K562 (cell line): ENCODE measurements at regions not wholly inside any gene's neighbourhood (a gene's known extent, or its start where the extent isn't known, plus 50 kb on each side); places are given as distances from the start of the nearest gene placed in this dataset.

Source experiments
- ATAC-seq: fragments of 200-7000 bp; cut with Tn5 transposase; 3 replicates; pipeline ENCODE4 v1.9.1; 2020; ENCODE audit warnings: moderate library complexity
- BruUV-seq: library from RNA; stranded (reverse); fragments of 400-500 nt; replicated peaks from 2 replicates; lab custom pipeline; 2021; lab: Mats Ljungman, UMichigan
- CTCF ChIA-PET: fragments of 300-600 bp; formaldehyde crosslinking; extraction: SDS; loops from one replicate; lab custom pipeline; 2021; ENCODE audit warnings: low intra/inter-chr PET ratio; lab: Yijun Ruan, JAX
- POLR2A ChIA-PET: fragments of 300-600, 350-650 bp; sonication (Branson Sonifier 250); formaldehyde crosslinking; extraction: SDS; loops from one replicate; lab custom pipeline; 2021; ENCODE audit warnings: antibody characterized with exemption, inconsistent platforms; lab: Yijun Ruan, JAX
- DNase-seq, 4 experiments: peaks; one replicate each; pipeline versions ENCODE4 v3.0.0 to v3.0.0-alpha.2; 2011 to 2018; ENCODE audit warnings: low spot score in 3 of 4, mixed read lengths in 3 of 4; ENCODE audit errors: extremely low read depth in 1 of 4
- FAIRE-seq: peaks from 2 replicates; lab custom pipeline; 2011; peaks lifted over from hg19 to GRCh38; lab: Jason Lieb, UNC
- H2AFZ ChIP-seq: 2 replicates; pipeline ENCODE4 v1.6.0; 2011; ENCODE audit warnings: low read depth, low read length, control low read depth, inconsistent platforms
- H3K27ac ChIP-seq: fragments of 200-600 bp; 3 replicates; pipeline ENCODE4 v1.8.0; 2011; ENCODE audit warnings: low read depth, mild to moderate bottlenecking, control low read depth, inconsistent platforms, low read length, moderate library complexity, mixed read lengths; ENCODE audit errors: extremely low read depth
- H3K27me3 ChIP-seq, 2 experiments: fragments of 300-600 bp in 1 of 2; 2 replicates in 1 of 2; 3 replicates in 1 of 2; pipeline versions ENCODE4 v1.6.0 to v1.8.0; 2011; ENCODE audit warnings: inconsistent platforms in 2 of 2, low read length in 2 of 2, mild to moderate bottlenecking in 1 of 2, mixed read lengths in 1 of 2, moderate library complexity in 1 of 2; ENCODE audit not compliant: control insufficient read depth in 2 of 2, insufficient read depth in 2 of 2
- H3K36me3 ChIP-seq: fragments of 300-600 bp; 3 replicates; pipeline ENCODE4 v1.8.0; 2011; ENCODE audit warnings: mild to moderate bottlenecking, low read length, inconsistent platforms; ENCODE audit not compliant: control insufficient read depth, insufficient read depth
- H3K4me1 ChIP-seq, 2 experiments: fragments of 200-600 bp in 1 of 2; replicated peaks in 1 of 2; 2 replicates in 1 of 2; 3 replicates in 1 of 2; pipeline versions ENCODE4 v1.5.1 to v1.8.0; 2011; ENCODE audit warnings: inconsistent platforms in 2 of 2, low read length in 2 of 2, mild to moderate bottlenecking in 1 of 2, mixed read lengths in 1 of 2, moderate library complexity in 1 of 2; ENCODE audit not compliant: control insufficient read depth in 2 of 2, insufficient read depth in 2 of 2
- H3K4me2 ChIP-seq: 2 replicates; pipeline ENCODE4 v1.6.1; 2011; ENCODE audit warnings: low read length, control low read depth, inconsistent platforms, mixed read lengths; ENCODE audit not compliant: insufficient read depth
- H3K4me3 ChIP-seq: fragments of 200-600 bp; sonication (generic), shearing (Covaris generic); 2 replicates; pipeline ENCODE4 v1.5.1; 2016; ENCODE audit warnings: control low read depth, inconsistent platforms
- H3K79me2 ChIP-seq: fragments of 200-600 bp; 3 replicates; pipeline ENCODE4 v1.8.0; 2011; ENCODE audit warnings: low read length, inconsistent platforms; ENCODE audit not compliant: control insufficient read depth, insufficient read depth
- H3K9ac ChIP-seq, 2 experiments: 2 replicates each; pipeline versions ENCODE4 v1.6.0 to v1.6.1; 2011; ENCODE audit warnings: low read depth in 2 of 2, low read length in 2 of 2, control low read depth in 1 of 2, inconsistent platforms in 1 of 2, mild to moderate bottlenecking in 1 of 2, mixed read lengths in 1 of 2; ENCODE audit not compliant: insufficient read depth in 1 of 2
- H3K9me1 ChIP-seq: one replicate; pipeline ENCODE4 v1.6.0; 2011; ENCODE audit warnings: inconsistent platforms, mild to moderate bottlenecking, low read length, moderate library complexity; ENCODE audit not compliant: control insufficient read depth, insufficient read depth
- H3K9me3 ChIP-seq: replicated peaks from 2 replicates; pipeline ENCODE4 v1.5.1; 2011; ENCODE audit warnings: low read depth, low read length, inconsistent platforms; ENCODE audit not compliant: control insufficient read depth, insufficient read depth
- H4K20me1 ChIP-seq: replicated peaks from 2 replicates; pipeline ENCODE4 v1.6.1; 2011; ENCODE audit warnings: low read length, inconsistent platforms, mixed read lengths; ENCODE audit not compliant: control insufficient read depth, insufficient read depth
- CBFA2T2 ChIP-seq: fragments of 450-650 bp; conservative IDR thresholded peaks from 2 replicates; pipeline ENCODE4 v1.6.1; 2017; ENCODE audit warnings: mild to moderate bottlenecking
- FUS ChIP-seq: fragments of 200-400 bp; formaldehyde crosslinking; optimal IDR thresholded peaks from 2 replicates; pipeline ENCODE3; 2017; ENCODE audit warnings: low read depth, low read length
- HOXB6 ChIP-seq: fragments of 250-450 bp; sonication (Bioruptor Pico); IDR thresholded peaks from 2 replicates; pipeline ENCODE4 v1.5.1; 2022; ENCODE audit warnings: mild to moderate bottlenecking, borderline replicate concordance
- KLF10 ChIP-seq: fragments of 250-450 bp; sonication (Bioruptor Pico); IDR thresholded peaks from 2 replicates; pipeline ENCODE4 v1.6.1; 2021; ENCODE audit warnings: matching md5 sums
- MYNN ChIP-seq, 2 experiments: sonication (generic); formaldehyde crosslinking in 1 of 2; IDR thresholded peaks; 2 replicates each; pipeline versions ENCODE4 v1.5.0 to v1.6.1; 2016 to 2020; ENCODE audit warnings: antibody characterized with exemption in 1 of 2, missing genetic modification reagents in 1 of 2
- SP1 ChIP-seq: sonication (generic); formaldehyde crosslinking; IDR thresholded peaks from 2 replicates; pipeline ENCODE4 v1.8.1; 2022; ENCODE audit warnings: mild to moderate bottlenecking, missing genetic modification reagents
- TCF7L2 ChIP-seq: fragments of 150-350 bp; IDR thresholded peaks from 2 replicates; pipeline ENCODE4 v1.6.1; 2016; ENCODE audit warnings: low read depth, mild to moderate bottlenecking, low read length, moderate library complexity
- XRCC3 ChIP-seq: fragments of 450-650 bp; IDR thresholded peaks from 2 replicates; pipeline ENCODE4 v1.6.1; 2017; ENCODE audit warnings: mild to moderate bottlenecking, moderate library complexity
- ZKSCAN8 ChIP-seq: fragments of 200-800 bp; sonication (Bioruptor generic); IDR thresholded peaks from 2 replicates; pipeline ENCODE4 v1.6.1; 2016; ENCODE audit warnings: missing genetic modification characterization, missing compliant biosample characterization
- WGBS: fragments of 100-300 bp; shearing (Covaris generic); methylation state at CpG from one replicate; pipeline ENCODE4 v1.1.6; 2016; ENCODE audit warnings: low coverage, mixed read lengths; ENCODE audit not compliant: insufficient coverage; ENCODE audit errors: missing lambda C conversion rate; 5-methylcytosine and 5-hydroxymethylcytosine counted together
- in situ Hi-C: fragments of 300-500 bp; cut with MboI; formaldehyde crosslinking; loops from 4 replicates; pipeline ENCODE4 v1.15.0; 2018; ENCODE audit warnings: inconsistent platforms, mixed read lengths
- intact Hi-C: fragments of 100-400 bp; cut with micrococcal nuclease; formaldehyde crosslinking; loops from 2 replicates; pipeline ENCODE4 v1.14.2; 2022
- TF ChIP-seq, protein P1 (sequence below): fragments of 450-650 bp; IDR thresholded peaks from 2 replicates; pipeline ENCODE4 v1.7.1; 2018; ENCODE audit warnings: mild to moderate bottlenecking, low read depth; ENCODE audit not compliant: partially characterized antibody

DNA sequence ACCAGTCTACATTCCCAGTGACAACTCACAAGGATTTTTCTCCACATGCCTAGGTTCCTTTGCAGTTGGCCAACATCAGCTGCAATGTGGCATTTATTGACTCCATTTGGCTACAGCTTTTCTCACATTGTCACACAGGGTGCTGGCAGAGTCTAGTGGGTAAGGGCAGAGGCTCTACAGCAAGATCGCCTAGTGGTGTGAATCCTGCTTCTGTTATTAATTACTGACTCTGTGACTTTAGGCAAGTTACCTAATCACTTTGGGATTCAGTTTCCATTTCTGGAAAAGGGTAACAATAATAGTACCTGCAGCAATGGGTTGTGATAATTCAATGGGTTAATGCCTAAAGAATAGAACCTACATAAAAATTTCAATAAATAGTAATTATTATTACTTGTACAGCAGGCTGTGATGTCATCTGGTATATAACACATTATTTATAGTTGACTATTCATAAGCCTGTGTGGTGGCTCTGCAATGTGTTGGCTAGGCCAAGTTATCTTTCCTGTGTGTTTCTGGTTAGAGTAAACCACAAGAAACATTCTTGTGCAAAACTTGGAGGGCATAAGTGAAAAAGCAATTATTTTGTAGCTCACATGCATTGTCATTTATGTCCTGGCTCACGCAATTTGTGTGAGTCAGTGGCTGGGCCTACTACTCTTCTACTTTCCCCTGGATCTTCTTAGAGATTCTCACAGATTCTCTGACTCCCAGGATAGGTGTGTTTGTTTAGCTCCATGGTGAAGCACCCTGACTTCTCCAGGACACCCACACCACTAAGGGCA, 59.5 kb downstream of the PTGS2 start:
- no peak for FAIRE-seq
- in situ Hi-C loops (no loop called here), intact Hi-C loops (no loop called here)
- no peak overlapping the region for H3K4me2 ChIP-seq
- H4K20me1 ChIP-seq: no peaks in the 10 kb centered on the region
- ATAC-seq: no peak
- ChIA-PET CTCF (no interaction called here), POLR2A (no interaction called here)
- no TSS peak for BruUV-seq
- no peak for TF ChIP-seq XRCC3
- TF ChIP-seq SP1: no peak
- TF ChIP-seq TCF7L2: no peak
- no peak for TF ChIP-seq FUS
- no peak for TF ChIP-seq HOXB6 (CRISPR knock-in tag)
- no peak for TF ChIP-seq CBFA2T2
- no peak for TF ChIP-seq MYNN (IDR thresholded peaks at IDR 0.05)
- TF ChIP-seq MYNN (CRISPR knock-in tag; IDR thresholded peaks at IDR 0.05): no peak
- no peak for TF ChIP-seq KLF10
- no peak for TF ChIP-seq ZKSCAN8 (CRISPR knock-in tag)
- TF ChIP-seq, protein P1, sequence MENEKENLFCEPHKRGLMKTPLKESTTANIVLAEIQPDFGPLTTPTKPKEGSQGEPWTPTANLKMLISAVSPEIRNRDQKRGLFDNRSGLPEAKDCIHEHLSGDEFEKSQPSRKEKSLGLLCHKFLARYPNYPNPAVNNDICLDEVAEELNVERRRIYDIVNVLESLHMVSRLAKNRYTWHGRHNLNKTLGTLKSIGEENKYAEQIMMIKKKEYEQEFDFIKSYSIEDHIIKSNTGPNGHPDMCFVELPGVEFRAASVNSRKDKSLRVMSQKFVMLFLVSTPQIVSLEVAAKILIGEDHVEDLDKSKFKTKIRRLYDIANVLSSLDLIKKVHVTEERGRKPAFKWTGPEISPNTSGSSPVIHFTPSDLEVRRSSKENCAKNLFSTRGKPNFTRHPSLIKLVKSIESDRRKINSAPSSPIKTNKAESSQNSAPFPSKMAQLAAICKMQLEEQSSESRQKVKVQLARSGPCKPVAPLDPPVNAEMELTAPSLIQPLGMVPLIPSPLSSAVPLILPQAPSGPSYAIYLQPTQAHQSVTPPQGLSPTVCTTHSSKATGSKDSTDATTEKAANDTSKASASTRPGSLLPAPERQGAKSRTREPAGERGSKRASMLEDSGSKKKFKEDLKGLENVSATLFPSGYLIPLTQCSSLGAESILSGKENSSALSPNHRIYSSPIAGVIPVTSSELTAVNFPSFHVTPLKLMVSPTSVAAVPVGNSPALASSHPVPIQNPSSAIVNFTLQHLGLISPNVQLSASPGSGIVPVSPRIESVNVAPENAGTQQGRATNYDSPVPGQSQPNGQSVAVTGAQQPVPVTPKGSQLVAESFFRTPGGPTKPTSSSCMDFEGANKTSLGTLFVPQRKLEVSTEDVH: no peak
- H3K79me2 ChIP-seq: no peaks in the 10 kb centered on the region
- no peak overlapping the region for H2AFZ ChIP-seq
- H3K9me1 ChIP-seq: no peaks in the 10 kb centered on the region
- H3K27me3 ChIP-seq: no peaks in the 10 kb centered on the region
- no peak for DNase-seq
- H3K27ac ChIP-seq: no peak overlapping the region
- H3K9me3 ChIP-seq: no peaks in the 10 kb centered on the region
- 0% methylated on average over 2 of the region's 2 CpGs for WGBS
- H3K36me3 ChIP-seq: no peaks in the 10 kb centered on the region
- no peaks in the 10 kb centered on the region for H3K4me1 ChIP-seq
- no peak overlapping the region for H3K9ac ChIP-seq
- H3K4me3 ChIP-seq: no peak overlapping the region
